ENCODE measurements at regions not wholly inside any gene's neighbourhood (a gene's known extent, or its start where the extent isn't known, plus 50 kb on each side); places are given as distances from the start of the nearest gene placed in this dataset. TPM values are rescaled to one million over a fixed set of nuclear protein-coding genes. Genes with fewer than 3 reads are reported as not detected.

Small RNA genes in the stretch of these regions (small RNA-seq; reads per million reads assigned to genes)
- gene RNU6-1235P (ENCODE audit: low read depth, low replicate concordance) = not detected

All from GM23248 (cell line).